GM21723 (cell line): ENCODE measurements at regions not wholly inside any gene's neighbourhood (a gene's known extent, or its start where the extent isn't known, plus 50 kb on each side); places are given as distances from the start of the nearest gene placed in this dataset.
"Not testable (repeated sequence)": the region's sequence is repeated elsewhere in the genome, so short reads cannot be mapped to it uniquely, and the experiment has no call there.

Experiments
- ATAC-seq: cut with Tn5 transposase; IDR thresholded peaks from one replicate; pipeline ENCODE4 v1.9.1; 2021; ENCODE audit warnings: mild to moderate bottlenecking, moderate library complexity; ENCODE audit not compliant: unreplicated experiment

GRCh38 chr10:58068809-58069208 lies 198.9 kb downstream of the IPMK start:
- ATAC-seq, result no peak

GRCh38 chr10:58066979-58067378 lies 200.7 kb downstream of the IPMK start:
- ATAC-seq, result no peak

- ATAC-seq, result no peak
Observed at GRCh38 chr10:58066126-58066525, 201.6 kb downstream of the IPMK start.

GRCh38 chr10:58065529-58065815 lies 202.2 kb downstream of the IPMK start:
- ATAC-seq, result no peak

GRCh38 chr10:58064714-58065528 lies 202.8 kb downstream of the IPMK start:
- ATAC-seq, result no peak

GRCh38 chr10:58063861-58064480 lies 203.7 kb downstream of the IPMK start:
- ATAC-seq, result no peak

- ATAC-seq, result not testable (repeated sequence)
Observed at GRCh38 chr10:58058683-58059082, 209.0 kb downstream of the IPMK start.

- ATAC-seq, result no peak
Observed at GRCh38 chr10:58054881-58055280, 212.8 kb downstream of the IPMK start.

- no peak for ATAC-seq
Observed at GRCh38 chr10:58052772-58053171, 214.9 kb downstream of the IPMK start.

GRCh38 chr10:58050575-58050974 lies 217.1 kb downstream of the IPMK start:
- no peak for ATAC-seq

GRCh38 chr10:58048936-58049335 lies 218.8 kb downstream of the IPMK start:
- no peak for ATAC-seq

- ATAC-seq, result no peak
Observed at GRCh38 chr10:58044072-58044471, 223.6 kb downstream of the IPMK start.

- no peak for ATAC-seq
Observed at GRCh38 chr10:58041901-58042300, 225.8 kb downstream of the IPMK start.

- no peak for ATAC-seq
Observed at GRCh38 chr10:58030208-58030607, 237.5 kb downstream of the IPMK start.

GRCh38 chr10:58028597-58029366 lies 238.9 kb downstream of the IPMK start:
- ATAC-seq, result no peak

GRCh38 chr10:58027426-58027825 lies 240.3 kb downstream of the IPMK start:
- ATAC-seq, result no peak

GRCh38 chr10:58026036-58026435 lies 241.7 kb downstream of the IPMK start:
- no peak for ATAC-seq

- ATAC-seq, result no peak
Observed at GRCh38 chr10:58023341-58024073, 244.2 kb downstream of the IPMK start.

GRCh38 chr10:58019863-58020537 lies 247.7 kb downstream of the IPMK start:
- ATAC-seq, result no peak

GRCh38 chr10:58017719-58018367 lies 249.9 kb downstream of the IPMK start:
- no peak for ATAC-seq
